Coronary artery (tissue), 2 donors: ENCODE measurements at regions not wholly inside any gene's neighbourhood (a gene's known extent, or its start where the extent isn't known, plus 50 kb on each side); places are given as distances from the start of the nearest gene placed in this dataset.

Source experiments
- DNase-seq: peaks from one replicate; pipeline ENCODE4 v3.0.0-alpha.2; 2017; ENCODE audit warnings: low spot score
- H3K27ac ChIP-seq, 2 donors: fragments of 200-600 bp; sonication (generic); one replicate each; pipeline ENCODE4 v1.5.1; 2016 to 2019
- H3K4me3 ChIP-seq: fragments of 200-600 bp; sonication (generic); 2 replicates; pipeline ENCODE4 v1.5.1; 2016; ENCODE audit warnings: mild to moderate bottlenecking, moderate library complexity
- CTCF ChIP-seq: fragments of 200-600 bp; sonication (generic); IDR thresholded peaks from one replicate; pipeline ENCODE4 v1.5.1; 2019; ENCODE audit warnings: antibody characterized with exemption

- no peak for DNase-seq
- TF ChIP-seq CTCF, result no peak
- no peak overlapping the region for H3K4me3 ChIP-seq
- H3K27ac ChIP-seq, result no peak overlapping the region
Observed at GRCh38 chr13:60924856-60925255, 490.8 kb downstream of the PCDH20 start.

- Histone ChIP-seq H3K27ac (no peak overlapping the region), H3K4me3 (no peak overlapping the region)
- no peak for TF ChIP-seq CTCF
- no peak for DNase-seq
Observed at GRCh38 chr13:60922576-60923231, 492.9 kb downstream of the PCDH20 start.

- DNase-seq, result no peak
Observed at GRCh38 chr13:60893801-60894200, 496.8 kb downstream of the TDRD3 start.

GRCh38 chr13:60887711-60888110, 490.7 kb downstream of the TDRD3 start:
- no peak overlapping the region for H3K4me3 ChIP-seq
- DNase-seq, result no peak
- no peak for TF ChIP-seq CTCF

More at GRCh38 chr13:60893801-60894200, 496.8 kb downstream of the TDRD3 start:
- H3K4me3 ChIP-seq, result no peak overlapping the region
- H3K27ac ChIP-seq, result no peak overlapping the region
- no peak for TF ChIP-seq CTCF

GRCh38 chr13:60881507-60881906, 484.5 kb downstream of the TDRD3 start:
- Histone ChIP-seq H3K4me3 (no peak overlapping the region), H3K27ac (no peak overlapping the region)
- TF ChIP-seq CTCF, result no peak
- DNase-seq, result no peak

More at GRCh38 chr13:60887711-60888110, 490.7 kb downstream of the TDRD3 start:
- no peak overlapping the region for H3K27ac ChIP-seq

- DNase-seq, result no peak
- Histone ChIP-seq H3K27ac (no peak overlapping the region), H3K4me3 (no peak overlapping the region)
- TF ChIP-seq CTCF, result no peak
Observed at GRCh38 chr13:60873116-60873515, 476.1 kb downstream of the TDRD3 start.

- TF ChIP-seq CTCF, result no peak
- DNase-seq, result no peak
- no peak overlapping the region for H3K4me3 ChIP-seq
- H3K27ac ChIP-seq, result no peak overlapping the region
Observed at GRCh38 chr13:60869941-60870613, 473.1 kb downstream of the TDRD3 start.
